Ovary (tissue), 7 donors: ENCODE measurements at regions not wholly inside any gene's neighbourhood (a gene's known extent, or its start where the extent isn't known, plus 50 kb on each side); places are given as distances from the start of the nearest gene placed in this dataset.
"Not testable (repeated sequence)": the region's sequence is repeated elsewhere in the genome, so short reads cannot be mapped to it uniquely, and the experiment has no call there.

ENCODE experiments used
- DNase-seq, 5 donors: peaks; one replicate each; pipeline ENCODE4 v3.0.0-alpha.2; 2019 to 2020
- H3K27ac ChIP-seq, 2 donors: fragments of 200-600 bp; one replicate each; pipeline versions ENCODE4 v1.5.1 to v1.8.0; 2019 to 2022
- H3K27me3 ChIP-seq: fragments of 200-600 bp; one replicate; pipeline ENCODE4 v1.8.0; 2022
- H3K36me3 ChIP-seq: fragments of 200-600 bp; sonication (generic); one replicate; pipeline ENCODE4 v1.5.1; 2019
- H3K4me1 ChIP-seq: one replicate; pipeline ENCODE4 v1.8.1; 2013; ENCODE audit warnings: mild to moderate bottlenecking, moderate library complexity; ENCODE audit not compliant: insufficient read depth
- H3K4me3 ChIP-seq: fragments of 200-600 bp; sonication (generic); one replicate; pipeline ENCODE4 v1.5.1; 2017
- H3K9me3 ChIP-seq, 2 donors: fragments of 200-600 bp in 1 of 2; sonication (generic) in 1 of 2; one replicate each; pipeline versions ENCODE4 v1.5.1 to v1.8.1; 2013 to 2019; ENCODE audit warnings: mild to moderate bottlenecking in 1 of 2, moderate library complexity in 1 of 2
- CTCF ChIP-seq, 3 donors: fragments of 450-650 bp in 2 of 3; fragments of 200-600 bp in 1 of 3; IDR thresholded peaks; one replicate each; pipeline versions ENCODE4 v1.5.1 to v1.8.0; 2016 to 2022; ENCODE audit warnings: antibody characterized with exemption in 3 of 3, mild to moderate bottlenecking in 1 of 3
- EP300 ChIP-seq: sonication (generic); formaldehyde crosslinking; IDR thresholded peaks from one replicate; pipeline ENCODE4 v1.6.1; 2017; ENCODE audit warnings: antibody characterized with exemption
- POLR2A ChIP-seq: fragments of 450-650 bp; IDR thresholded peaks from one replicate; pipeline ENCODE4 v1.6.1; 2017; ENCODE audit warnings: antibody characterized with exemption, mild to moderate bottlenecking, moderate library complexity
- WGBS, 3 donors: extraction: QIAGEN DNeasy Blood & Tissue Kit in 1 of 3; methylation state at CpG; one replicate each; pipeline versions ENCODE4 v1.1.5 to v1.1.7; 2013 to 2017; 5-methylcytosine and 5-hydroxymethylcytosine counted together
- intact Hi-C, 4 donors: fragments of 100-400 bp; cut with DNase I; formaldehyde crosslinking; loops; one replicate each; pipeline versions ENCODE4 v1.11.0 to v1.15.1; 2022 to 2023
- donor health status: DM: no; HTN: no; CAD: no; lungs with moderate emphysema.
- donor health status: DM: no; HTN: no; CAD: no.
- donor health status: Bipolar disorder and iron deficiency.
- donor health status: DM: no; HTN: no; CAD: no.
- donor health status: DM: yes; HTN: yes; CAD: no.

- H3K9me3 ChIP-seq: no peaks in the 10 kb centered on the region
- H3K4me3 ChIP-seq: no peak overlapping the region
- no peak for TF ChIP-seq CTCF (IDR thresholded peaks at IDR 0.05)
- TF ChIP-seq EP300: no peak
- no peak for TF ChIP-seq POLR2A
- 91 to 100% (median 93%) methylated on average over 2 to 3 of the region's 3 CpGs for WGBS, 3 donors
- peaks cover 8% of the 10 kb centered on the region for H3K4me1 ChIP-seq
- peak in 1 of 5 donors; percentile 17 for DNase-seq
- H3K27me3 ChIP-seq: no peaks in the 10 kb centered on the region
- H3K36me3 ChIP-seq: no peaks in the 10 kb centered on the region
- intact Hi-C loops: loop anchor here in 3 of 4 donors (5.0 to 10.0 kb wide), 3 partner anchors 101 to 291 kb away; partner anchors contain the start of genes LARP1 (in 1 of the 3) and MRPL22 (in 1 of the 3)
- no peak overlapping the region for H3K27ac ChIP-seq
Measured at GRCh38 chr5:154653418-154653763, 101.8 kb upstream of the LARP1 start.

- Histone ChIP-seq H3K27ac (no peak overlapping the region), H3K36me3 (no peaks in the 10 kb centered on the region), H3K4me1 (peaks cover 8% of the 10 kb centered on the region), H3K4me3 (no peak overlapping the region), H3K27me3 (no peaks in the 10 kb centered on the region), H3K9me3 (no peaks in the 10 kb centered on the region)
- DNase-seq: peak in 1 of 5 donors; percentile 27
- TF ChIP-seq CTCF (IDR thresholded peaks at IDR 0.05) (no peak), EP300 (no peak), POLR2A (no peak)
- intact Hi-C loops: loop anchor here in 3 of 4 donors (5.0 to 10.0 kb wide), 3 partner anchors 102 to 292 kb away; partner anchors contain the start of genes LARP1 (in 1 of the 3) and MRPL22 (in 1 of the 3)
- 67 to 74% (median 72%) methylated on average over 5 of the region's 5 CpGs for WGBS, 3 donors
Measured at GRCh38 chr5:154652746-154653417, 102.3 kb upstream of the LARP1 start.

- intact Hi-C loops: loop anchor here in 3 of 4 donors (2.0 to 10.0 kb wide), 4 partner anchors 103 to 293 kb away; partner anchors contain the start of genes LARP1 (in 1 of the 3) and MRPL22 (in 1 of the 3)
- WGBS, 3 donors: 88 to 91% (median 91%) methylated on average over 5 of the region's 5 CpGs
- not testable (repeated sequence) for H3K4me3 ChIP-seq
Measured at GRCh38 chr5:154651795-154652194, 103.4 kb upstream of the LARP1 start.

GRCh38 chr5:154648706-154649105, 106.5 kb upstream of the LARP1 start:
- peaks cover 6% of the 10 kb centered on the region for H3K4me1 ChIP-seq
- H3K27me3 ChIP-seq: no peaks in the 10 kb centered on the region
- H3K4me3 ChIP-seq: no peak overlapping the region
- intact Hi-C loops: loop anchor here in 1 of 4 donors (5.0 to 10.0 kb wide), 2 partner anchors 164 to 184 kb away; no protein-coding TSS in a partner anchor
- no peaks in the 10 kb centered on the region for H3K36me3 ChIP-seq
- no peak for TF ChIP-seq CTCF (IDR thresholded peaks at IDR 0.05)
- no peak for TF ChIP-seq POLR2A
- TF ChIP-seq EP300: no peak
- H3K27ac ChIP-seq: no peak overlapping the region
- WGBS, 3 donors: 93 to 97% (median 95%) methylated on average over 9 of the region's 9 CpGs
- no peaks in the 10 kb centered on the region for H3K9me3 ChIP-seq
- DNase-seq: no peak

More at GRCh38 chr5:154651795-154652194, 103.4 kb upstream of the LARP1 start:
- not testable (repeated sequence) for DNase-seq, H3K9me3 ChIP-seq, H3K27me3 ChIP-seq, H3K36me3 ChIP-seq, H3K27ac ChIP-seq
- peaks cover 11% of the 10 kb centered on the region for H3K4me1 ChIP-seq

- Histone ChIP-seq H3K36me3 (no peaks in the 10 kb centered on the region), H3K27ac (no peak overlapping the region), H3K9me3 (no peaks in the 10 kb centered on the region), H3K27me3 (no peaks in the 10 kb centered on the region), H3K4me3 (no peak overlapping the region), H3K4me1 (peaks cover 4% of the 10 kb centered on the region)
- DNase-seq: no peak
- 94 to 95% (median 94%) methylated on average over 16 of the region's 16 CpGs for WGBS, 3 donors
- intact Hi-C loops: loop anchor here in 1 of 4 donors (5.0 to 10.0 kb wide), 2 partner anchors 164 to 183 kb away; no protein-coding TSS in a partner anchor
- TF ChIP-seq CTCF (IDR thresholded peaks at IDR 0.05): no peak
- TF ChIP-seq EP300: no peak
Measured at GRCh38 chr5:154648229-154648628, 106.9 kb upstream of the LARP1 start.
